Hepatocyte (in vitro differentiated cells): ENCODE measurements at regions not wholly inside any gene's neighbourhood (a gene's known extent, or its start where the extent isn't known, plus 50 kb on each side); places are given as distances from the start of the nearest gene placed in this dataset.

Source experiments
- DNase-seq: peaks from one replicate; pipeline ENCODE4 v3.0.0-alpha.2; 2016; ENCODE audit warnings: low spot score
- H2AFZ ChIP-seq: fragments of 200-600 bp; sonication (generic); 2 replicates; pipeline ENCODE4 v1.6.0; 2016; ENCODE audit warnings: antibody characterized with exemption, mild to moderate bottlenecking
- H3K27ac ChIP-seq: fragments of 200-600 bp; sonication (generic); 2 replicates; pipeline ENCODE4 v1.5.1; 2016; ENCODE audit warnings: mild to moderate bottlenecking
- H3K27me3 ChIP-seq: fragments of 200-600 bp; sonication (generic); 2 replicates; pipeline ENCODE4 v1.6.1; 2016
- H3K36me3 ChIP-seq: fragments of 200-600 bp; sonication (generic); replicated peaks from 2 replicates; pipeline ENCODE4 v1.5.1; 2016; ENCODE audit warnings: low read depth; ENCODE audit not compliant: insufficient read depth
- H3K4me1 ChIP-seq: fragments of 200-600 bp; sonication (generic); 2 replicates; pipeline ENCODE4 v1.5.1; 2016; ENCODE audit warnings: mild to moderate bottlenecking, moderate library complexity; ENCODE audit not compliant: insufficient read depth
- H3K4me2 ChIP-seq: fragments of 200-600 bp; sonication (generic); 2 replicates; pipeline ENCODE4 v1.6.0; 2016
- H3K4me3 ChIP-seq: fragments of 200-600 bp; sonication (generic); 2 replicates; pipeline ENCODE4 v1.5.1; 2016; ENCODE audit warnings: mild to moderate bottlenecking
- H3K79me2 ChIP-seq: fragments of 200-600 bp; sonication (generic); 2 replicates; pipeline ENCODE4 v1.6.0; 2017; ENCODE audit warnings: mild to moderate bottlenecking
- H3K9me2 ChIP-seq: fragments of 200-600 bp; sonication (generic); replicated peaks from 2 replicates; pipeline ENCODE4 v1.6.0; 2017; ENCODE audit warnings: mild to moderate bottlenecking; ENCODE audit not compliant: insufficient read depth
- H3K9me3 ChIP-seq: fragments of 200-600 bp; sonication (generic); 2 replicates; pipeline ENCODE4 v1.5.1; 2016; ENCODE audit warnings: low read depth, mild to moderate bottlenecking
- H4K20me1 ChIP-seq: fragments of 200-600 bp; sonication (generic); 2 replicates; pipeline ENCODE4 v1.6.0; 2016; ENCODE audit warnings: mild to moderate bottlenecking; ENCODE audit not compliant: insufficient read depth, poor library complexity, severe bottlenecking
- CTCF ChIP-seq: fragments of 200-600 bp; sonication (generic); IDR thresholded peaks from 2 replicates; pipeline ENCODE4 v1.5.1; 2016; ENCODE audit warnings: antibody characterized with exemption, mild to moderate bottlenecking; ENCODE audit not compliant: poor library complexity
- EZH2 ChIP-seq: fragments of 200-600 bp; sonication (generic); IDR thresholded peaks from 2 replicates; pipeline ENCODE4 v1.6.1; 2016; ENCODE audit warnings: antibody characterized with exemption, mild to moderate bottlenecking, borderline replicate concordance
- EZH2phosphoT487 ChIP-seq: fragments of 200-600 bp; sonication (generic); IDR thresholded peaks from one replicate; pipeline ENCODE4 v1.6.1; 2018; ENCODE audit warnings: antibody characterized with exemption, mild to moderate bottlenecking, low read depth, moderate library complexity; ENCODE audit not compliant: unreplicated experiment, severe bottlenecking
- WGBS: methylation state at CpG from one replicate; pipeline ENCODE4 v1.1.6; 2016; ENCODE audit warnings: low lambda C conversion rate; ENCODE audit errors: missing lambda C conversion rate; 5-methylcytosine and 5-hydroxymethylcytosine counted together

- Histone ChIP-seq H3K4me3 (no peak overlapping the region), H3K9me2 (no peaks in the 10 kb centered on the region), H3K9me3 (no peaks in the 10 kb centered on the region), H2AFZ (no peak overlapping the region), H4K20me1 (no peaks in the 10 kb centered on the region), H3K79me2 (no peaks in the 10 kb centered on the region), H3K27ac (no peak overlapping the region), H3K4me2 (no peak overlapping the region), H3K4me1 (no peaks in the 10 kb centered on the region), H3K27me3 (no peaks in the 10 kb centered on the region), H3K36me3 (no peaks in the 10 kb centered on the region)
- no peak for TF ChIP-seq CTCF
- TF ChIP-seq EZH2: no peak
- no peak for TF ChIP-seq EZH2phosphoT487
- no peak for DNase-seq
- 81% methylated on average over 3 of the region's 3 CpGs for WGBS
These were observed 534.5 kb upstream of the TBL1XR1 start for GRCh38 chr3:177731644-177732268.

- H3K4me2 ChIP-seq: no peak overlapping the region
- WGBS: 77% methylated on average over 1 of the region's 1 CpG
- no peak overlapping the region for H2AFZ ChIP-seq
- no peak overlapping the region for H3K4me3 ChIP-seq
- TF ChIP-seq EZH2phosphoT487: no peak
- TF ChIP-seq CTCF: no peak
- no peaks in the 10 kb centered on the region for H3K9me3 ChIP-seq
- no peaks in the 10 kb centered on the region for H4K20me1 ChIP-seq
- H3K27me3 ChIP-seq: no peaks in the 10 kb centered on the region
- no peak overlapping the region for H3K27ac ChIP-seq
- H3K4me1 ChIP-seq: no peaks in the 10 kb centered on the region
- H3K9me2 ChIP-seq: no peaks in the 10 kb centered on the region
- H3K36me3 ChIP-seq: no peaks in the 10 kb centered on the region
- H3K79me2 ChIP-seq: no peaks in the 10 kb centered on the region
- no peak for DNase-seq
These were observed 536.0 kb upstream of the TBL1XR1 start for GRCh38 chr3:177733233-177733632.

- Histone ChIP-seq H3K4me3 (no peak overlapping the region), H3K27me3 (no peaks in the 10 kb centered on the region), H4K20me1 (no peaks in the 10 kb centered on the region), H3K4me1 (no peaks in the 10 kb centered on the region), H3K27ac (no peak overlapping the region), H3K79me2 (no peaks in the 10 kb centered on the region), H3K4me2 (no peak overlapping the region), H3K9me2 (no peaks in the 10 kb centered on the region), H3K9me3 (no peaks in the 10 kb centered on the region), H2AFZ (no peak overlapping the region), H3K36me3 (no peaks in the 10 kb centered on the region)
- DNase-seq: no peak
- WGBS: 89% methylated on average over 2 of the region's 2 CpGs
- TF ChIP-seq CTCF (no peak), EZH2phosphoT487 (no peak), EZH2 (no peak)
These were observed 536.7 kb upstream of the TBL1XR1 start for GRCh38 chr3:177733936-177734335.

- Histone ChIP-seq H3K27ac (no peak overlapping the region), H3K4me2 (no peak overlapping the region), H3K4me3 (no peak overlapping the region), H3K9me3 (no peaks in the 10 kb centered on the region), H3K27me3 (no peaks in the 10 kb centered on the region), H4K20me1 (no peaks in the 10 kb centered on the region), H3K79me2 (no peaks in the 10 kb centered on the region), H3K4me1 (no peaks in the 10 kb centered on the region), H2AFZ (no peak overlapping the region), H3K36me3 (no peaks in the 10 kb centered on the region), H3K9me2 (no peaks in the 10 kb centered on the region)
- no peak for DNase-seq
- TF ChIP-seq CTCF (no peak), EZH2 (no peak), EZH2phosphoT487 (no peak)
- 76% methylated on average over 2 of the region's 2 CpGs for WGBS
These were observed 538.1 kb upstream of the TBL1XR1 start for GRCh38 chr3:177735431-177735830.
